HG03439 (cell line): ENCODE measurements at regions not wholly inside any gene's neighbourhood (a gene's known extent, or its start where the extent isn't known, plus 50 kb on each side); places are given as distances from the start of the nearest gene placed in this dataset.
"Not testable (repeated sequence)": the region's sequence is repeated elsewhere in the genome, so short reads cannot be mapped to it uniquely, and the experiment has no call there.

Experiments
- ATAC-seq: cut with Tn5 transposase; IDR thresholded peaks from one replicate; pipeline ENCODE4 v1.9.1; 2021; ENCODE audit warnings: mild to moderate bottlenecking, moderate library complexity; ENCODE audit not compliant: unreplicated experiment

DNA sequence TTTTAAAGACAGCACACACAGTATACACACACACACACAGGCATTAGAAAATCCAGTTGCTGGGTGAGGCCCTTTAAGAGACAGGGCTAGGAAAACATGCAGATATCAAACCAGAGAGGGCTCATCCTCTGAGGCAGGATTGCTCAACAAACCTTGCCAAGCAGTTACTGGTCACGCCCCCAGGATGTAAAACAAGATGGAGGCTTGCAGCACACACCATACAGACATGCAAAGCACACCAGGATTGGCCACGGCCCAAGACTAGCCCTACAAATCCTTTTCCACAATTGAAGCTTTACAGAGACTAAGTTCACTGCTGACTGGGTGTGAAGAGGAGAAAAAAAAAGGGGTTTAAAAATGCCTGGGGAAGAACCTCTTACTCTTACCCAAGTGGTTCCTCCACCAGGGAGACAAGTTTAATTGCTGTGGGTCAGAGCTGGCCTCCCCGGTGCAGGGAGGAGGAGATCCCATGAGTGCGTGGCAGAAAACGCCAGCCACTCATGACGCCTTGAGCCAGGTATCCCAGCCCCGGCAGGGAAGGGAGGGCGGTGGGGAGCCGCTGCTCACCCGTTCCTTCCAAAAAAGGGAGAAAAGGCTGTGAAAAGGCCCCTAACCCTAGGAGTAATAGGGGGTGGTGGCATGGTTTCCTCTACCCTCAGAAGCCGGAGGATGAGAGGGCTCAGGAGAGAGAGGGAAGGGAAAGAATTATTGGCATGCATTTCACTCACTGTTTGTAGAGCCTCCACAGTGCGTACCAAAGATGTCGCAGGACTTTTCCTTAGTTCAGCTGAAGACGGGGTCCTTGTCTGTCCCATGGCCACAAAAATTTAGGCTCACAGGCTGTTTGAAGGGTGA lies 594.6 kb upstream of the ZP4 start:
- no peak for ATAC-seq

DNA sequence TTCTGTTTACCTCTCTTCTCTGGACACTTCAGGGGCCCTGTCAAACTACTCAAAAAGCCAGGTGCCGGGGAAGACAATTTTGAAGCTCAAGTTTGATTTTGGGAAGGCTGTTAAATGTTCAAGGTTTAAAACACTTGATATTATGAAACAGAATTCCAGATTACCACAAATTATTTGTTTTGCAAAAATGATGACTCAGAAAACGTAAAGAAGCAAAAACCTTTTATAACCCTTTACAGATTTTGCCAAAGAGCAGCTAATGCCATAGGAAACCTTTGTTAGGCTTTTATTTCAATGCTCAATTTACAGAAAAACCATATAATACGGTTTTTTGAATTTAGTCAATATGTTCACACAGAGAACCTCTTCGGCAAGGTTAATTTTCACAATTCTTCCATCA lies 593.4 kb upstream of the ZP4 start:
- no peak for ATAC-seq

DNA sequence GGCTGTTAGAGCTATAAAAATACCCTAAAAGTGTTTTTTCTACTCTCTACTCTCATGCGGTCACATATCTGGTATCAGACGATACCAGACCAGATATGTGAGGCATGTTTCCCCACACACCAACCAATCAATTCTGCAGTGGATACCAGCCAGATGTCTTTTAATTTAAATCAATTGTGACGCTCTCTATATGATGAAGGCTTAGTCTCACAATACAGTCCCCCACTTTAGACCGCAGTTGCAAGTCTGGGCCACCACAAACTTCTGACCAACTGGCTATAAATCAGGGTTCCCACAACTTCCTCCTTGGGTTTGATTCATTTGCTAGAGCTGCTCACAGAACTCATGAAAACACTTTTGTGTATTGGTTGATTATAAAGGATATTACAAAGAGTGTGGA lies 586.1 kb upstream of the ZP4 start:
- ATAC-seq, result no peak

DNA sequence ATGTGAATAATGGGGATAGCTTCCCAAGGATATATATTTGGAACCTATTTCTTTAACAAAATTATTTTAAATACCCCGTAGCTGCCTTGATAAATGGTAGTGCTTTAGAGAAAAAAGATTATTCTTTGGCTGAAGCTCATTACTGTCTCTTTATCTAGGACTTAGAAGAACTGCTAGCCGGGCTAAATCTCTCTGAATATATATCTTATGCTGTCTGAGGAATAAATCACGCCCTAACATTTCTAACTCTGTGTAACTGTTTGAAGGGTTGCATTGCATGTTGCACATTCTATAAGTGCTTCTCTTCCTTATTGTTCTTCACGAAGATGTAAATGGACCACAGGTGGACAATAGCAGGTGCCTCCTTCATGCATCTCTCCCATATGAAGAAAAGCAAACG lies 585.0 kb upstream of the ZP4 start:
- ATAC-seq, result no peak

DNA sequence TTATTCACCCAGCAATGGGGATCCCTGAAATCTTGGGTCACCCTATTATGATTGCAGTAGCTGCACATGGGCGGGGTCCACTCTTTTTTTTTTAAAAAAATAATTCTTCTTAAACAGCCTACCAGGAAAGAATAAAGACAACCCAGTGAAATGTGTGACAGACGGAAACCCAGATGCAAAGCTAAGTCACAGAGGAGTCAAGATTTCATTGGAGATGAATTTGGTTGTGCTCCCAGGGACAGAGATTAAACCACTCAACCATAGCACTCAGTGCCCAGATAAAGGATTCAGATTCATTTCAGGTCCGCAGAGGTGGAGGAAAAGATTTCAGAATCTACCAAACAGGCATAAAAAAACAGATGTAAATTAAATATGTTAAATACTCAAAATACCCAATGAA lies 583.5 kb upstream of the ZP4 start:
- ATAC-seq, result no peak

DNA sequence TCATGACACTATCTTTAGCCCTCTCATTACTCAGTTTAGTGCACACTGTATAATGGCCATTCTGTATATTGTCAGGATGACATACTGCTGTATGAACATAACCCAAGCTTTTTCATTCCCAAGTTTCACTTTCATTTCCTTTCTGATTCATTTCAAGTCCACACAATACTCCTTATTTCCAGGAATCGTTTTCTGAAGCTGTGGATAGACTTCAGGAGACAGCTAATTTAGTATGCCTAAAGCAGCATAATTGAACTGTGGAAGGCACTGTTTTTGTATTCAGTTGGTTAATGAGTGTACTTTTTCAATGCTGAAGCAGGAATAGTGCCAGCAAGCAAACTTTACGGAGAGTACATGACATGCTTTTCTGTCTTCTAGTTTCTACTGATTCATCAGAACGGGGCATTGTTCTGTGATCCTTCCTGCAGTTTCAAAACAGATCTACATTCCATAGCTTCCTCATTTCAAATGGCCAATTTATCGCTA lies 578.5 kb upstream of the ZP4 start:
- no peak for ATAC-seq

DNA sequence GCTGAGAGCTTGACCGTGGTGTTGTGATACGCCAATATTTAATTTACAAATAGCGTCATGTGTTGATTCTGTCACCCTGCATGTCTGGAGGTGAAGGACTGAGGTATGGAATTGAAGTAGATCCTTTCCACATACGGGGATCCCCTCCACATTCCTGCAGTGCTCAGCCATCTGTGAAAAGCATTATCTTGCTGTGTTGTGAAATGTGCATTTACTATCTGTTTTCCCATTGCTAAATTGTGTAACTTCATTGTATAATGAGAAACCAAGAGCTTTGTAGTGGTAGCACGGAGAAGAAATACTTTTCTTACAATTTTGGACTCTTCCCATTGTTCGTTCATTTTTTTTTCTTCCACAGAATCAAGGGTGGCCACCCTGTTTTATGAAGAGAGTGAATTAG lies 577.3 kb upstream of the ZP4 start:
- ATAC-seq, result no peak

DNA sequence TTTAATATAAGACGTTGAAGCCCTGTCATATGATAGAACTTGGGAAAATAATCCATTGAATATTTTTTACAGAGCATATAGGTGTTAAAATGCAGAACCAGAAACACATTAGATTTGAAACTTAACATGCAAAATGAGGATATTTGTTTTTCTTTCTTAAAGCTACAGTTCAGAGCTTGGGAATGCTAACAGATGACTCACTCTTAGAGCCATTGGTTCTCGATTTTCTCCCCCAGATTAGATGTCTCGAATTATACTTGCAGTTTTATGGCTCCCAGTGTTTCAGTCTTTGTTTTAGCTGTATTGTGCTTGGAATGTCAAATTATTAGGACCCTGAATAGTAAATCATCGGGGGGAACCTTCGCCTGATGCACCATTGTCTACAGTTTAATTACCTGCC lies 575.7 kb upstream of the ZP4 start:
- ATAC-seq, result no peak

DNA sequence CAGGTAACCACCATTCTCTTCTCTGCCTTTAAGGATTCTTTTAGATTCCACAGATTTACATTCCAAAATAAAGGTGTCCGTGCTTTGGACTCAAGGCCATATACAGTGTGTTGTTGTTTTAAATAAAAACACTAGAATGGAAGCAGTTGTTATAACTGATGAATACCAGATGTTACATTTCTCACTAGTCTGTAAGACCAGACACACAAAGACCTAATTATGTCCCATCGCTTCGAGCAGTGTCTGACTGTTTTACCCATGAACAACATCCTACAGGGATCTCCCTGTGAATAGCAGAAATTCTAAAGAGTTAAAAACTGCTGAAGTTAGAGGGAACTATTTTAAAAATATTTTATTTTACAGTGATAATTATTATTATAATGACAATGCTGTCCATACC lies 574.7 kb upstream of the ZP4 start:
- no peak for ATAC-seq

DNA sequence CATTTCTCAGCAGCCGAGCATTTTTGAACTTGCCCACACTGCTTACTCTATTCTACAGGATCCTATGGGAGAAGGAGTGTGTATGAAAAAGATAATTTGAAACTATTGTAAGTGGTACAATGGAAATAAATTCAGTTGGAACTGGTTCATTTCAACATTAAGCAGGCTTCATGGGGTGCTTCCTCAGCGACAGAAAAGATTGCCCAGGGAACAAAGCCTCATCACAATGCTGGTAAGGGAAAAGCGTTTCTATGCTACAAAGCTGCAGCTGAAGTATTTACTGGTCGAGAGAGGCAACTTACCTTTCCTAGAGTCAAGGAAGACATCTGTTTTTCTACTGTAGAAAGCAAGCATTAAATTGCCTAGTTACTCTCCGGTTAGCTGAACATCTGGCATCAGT lies 568.2 kb upstream of the ZP4 start:
- ATAC-seq, result no peak

DNA sequence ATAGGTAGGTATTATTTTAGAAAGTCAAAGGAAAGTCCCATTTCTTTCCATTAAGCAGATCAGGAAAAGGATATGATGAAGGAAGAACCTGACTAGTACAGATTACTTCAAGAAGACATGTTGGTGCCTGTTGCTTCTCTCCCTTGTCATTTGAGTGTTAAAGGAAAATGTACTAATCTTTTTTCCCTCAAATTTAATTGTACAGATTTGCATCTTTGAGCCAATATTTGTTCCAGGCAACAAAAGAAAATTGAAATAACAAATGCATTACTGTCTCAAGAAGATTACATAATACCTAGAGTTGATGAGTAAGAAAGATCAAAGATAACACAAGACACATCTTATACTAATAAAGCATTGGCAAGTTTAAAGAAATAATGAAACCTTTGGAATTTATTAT lies 566.9 kb upstream of the ZP4 start:
- ATAC-seq, result no peak

DNA sequence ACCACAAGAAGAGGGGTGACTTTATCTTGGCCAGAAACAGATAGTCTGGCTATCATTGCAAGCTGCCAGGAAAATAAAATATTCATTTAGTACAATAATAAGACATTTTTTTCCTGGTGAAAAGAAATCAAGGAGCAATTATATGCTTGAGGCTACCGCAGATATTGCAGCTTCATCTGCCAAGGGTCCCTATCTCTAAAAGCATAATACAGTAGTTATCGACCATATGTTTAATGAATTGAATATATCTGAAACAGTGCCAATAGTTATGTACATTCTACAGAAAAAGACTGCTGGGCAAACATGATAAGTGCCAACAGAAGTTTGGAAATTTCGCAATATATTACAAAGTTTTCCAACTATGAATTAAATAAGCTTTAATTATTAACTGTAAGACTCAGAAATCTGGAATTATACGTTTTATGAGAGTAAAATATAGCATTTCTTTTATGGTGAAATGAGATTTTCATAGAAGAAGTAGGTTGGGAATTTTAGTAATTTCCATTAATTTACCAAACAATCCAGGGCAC lies 561.1 kb upstream of the ZP4 start:
- no peak for ATAC-seq

DNA sequence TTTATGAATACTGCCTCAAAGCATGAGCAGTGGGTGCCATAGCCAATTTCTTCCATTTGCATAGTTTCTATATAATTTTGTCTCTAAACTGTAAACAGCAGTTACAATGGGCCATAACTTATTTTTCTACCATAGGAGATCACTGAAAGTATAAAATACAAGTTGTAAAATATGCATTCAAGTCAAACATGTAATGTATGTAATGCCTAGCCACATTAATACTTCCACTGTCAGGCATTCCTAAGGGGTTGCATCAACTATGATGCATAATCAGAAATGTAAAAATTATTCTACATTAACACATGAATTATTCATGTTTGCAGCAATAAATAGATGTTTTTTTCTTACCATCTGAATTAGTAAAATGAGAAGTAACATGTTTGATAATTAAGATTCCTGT lies 560.3 kb upstream of the ZP4 start:
- ATAC-seq, result no peak

DNA sequence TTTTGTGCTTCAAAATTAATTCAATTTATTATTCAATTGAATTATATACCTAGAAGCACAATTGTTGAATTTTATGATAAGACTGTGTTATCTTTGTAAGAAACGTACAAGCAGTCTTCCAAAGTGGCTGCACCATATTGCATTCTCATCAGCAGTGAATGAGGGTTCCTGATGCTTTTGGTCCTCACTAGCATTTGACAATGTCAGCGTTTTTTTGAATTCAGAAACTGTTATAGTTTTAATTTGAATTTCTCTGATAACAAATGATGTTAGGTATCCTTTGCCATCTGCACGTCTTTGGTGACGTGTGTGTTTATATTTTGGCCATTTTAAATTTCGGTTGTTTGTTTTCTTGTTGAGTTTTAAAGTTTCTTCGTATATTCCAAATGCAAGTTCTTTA lies 553.0 kb upstream of the ZP4 start:
- no peak for ATAC-seq

DNA sequence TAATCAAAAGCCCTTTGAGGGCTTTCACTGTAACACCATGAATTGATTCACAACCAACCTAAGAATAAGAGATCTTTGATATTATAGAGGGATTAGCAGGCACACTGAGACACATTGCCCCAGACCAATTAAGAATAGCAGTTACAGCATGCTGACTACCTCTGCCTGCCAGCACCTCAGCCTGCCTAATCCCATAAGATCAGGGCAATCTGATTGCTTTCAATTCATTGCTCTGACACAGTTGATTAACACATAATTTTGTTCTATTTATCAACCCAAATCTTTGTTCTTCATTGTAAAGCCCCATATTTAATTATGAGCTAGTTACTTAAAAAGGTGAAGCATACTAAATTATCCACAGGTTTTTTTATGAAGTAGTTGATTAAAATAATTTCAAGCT lies 548.8 kb upstream of the ZP4 start:
- no peak for ATAC-seq

DNA sequence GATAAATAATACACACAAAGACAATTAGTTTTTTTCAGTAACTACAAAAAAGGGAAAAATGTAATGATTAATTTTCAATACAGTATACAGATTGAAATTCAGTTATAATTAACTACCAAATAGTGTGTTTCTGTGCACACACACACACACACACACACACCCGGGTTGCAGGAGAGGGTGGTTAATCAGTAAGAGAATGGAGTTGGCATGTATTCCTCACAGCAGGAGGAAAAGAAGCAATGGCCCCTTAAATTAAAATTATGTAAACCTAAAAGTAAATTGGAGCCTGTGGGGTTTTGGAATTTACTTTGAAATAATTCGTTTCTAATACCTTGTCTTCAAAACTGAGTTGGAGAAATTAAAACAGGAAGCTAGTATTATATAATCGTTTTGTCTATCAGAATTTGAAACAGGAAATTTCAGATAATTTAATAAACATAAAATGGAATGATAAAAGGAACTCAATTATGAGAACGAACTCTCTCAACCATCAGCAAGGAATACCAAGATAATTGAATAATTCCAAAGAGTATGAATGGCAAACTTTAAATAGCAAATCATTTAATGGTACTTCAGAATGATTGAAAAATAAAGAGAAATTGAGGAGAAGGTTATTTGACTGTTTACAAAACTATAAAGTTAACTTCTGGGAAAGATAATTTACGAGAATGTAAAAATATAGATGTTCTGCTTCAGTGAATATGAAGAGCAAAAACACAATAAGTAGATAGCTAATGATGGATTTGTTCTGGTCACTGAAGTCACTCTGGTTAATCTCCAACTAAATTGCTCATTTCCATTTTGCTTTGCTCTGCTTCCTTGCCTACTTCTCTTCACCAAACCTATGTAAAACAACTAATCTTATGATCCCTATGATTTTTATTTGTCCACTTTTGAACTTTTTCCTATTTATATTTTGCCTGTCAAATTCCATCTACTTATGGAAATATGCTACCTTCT lies 547.9 kb upstream of the ZP4 start:
- no peak for ATAC-seq

DNA sequence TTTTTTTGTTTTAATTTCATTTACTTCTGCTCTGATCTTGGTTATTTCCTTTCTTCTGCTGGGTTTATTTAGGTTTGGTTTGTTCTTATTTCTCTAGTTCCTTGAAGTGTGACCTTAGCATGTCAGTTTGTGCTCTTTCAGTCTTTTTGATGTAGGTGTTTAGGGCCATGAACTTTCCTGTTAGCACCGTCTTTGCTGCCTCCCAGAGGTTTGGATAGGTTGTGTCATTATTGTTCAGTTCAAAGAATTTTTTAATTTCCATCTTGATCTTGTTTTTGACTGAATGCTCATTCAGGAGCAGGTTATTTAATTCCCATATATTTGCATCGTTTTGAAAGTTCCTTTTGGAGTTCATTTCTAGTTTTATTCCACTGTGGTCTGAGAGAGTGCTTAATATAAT lies 539.0 kb upstream of the ZP4 start:
- not testable (repeated sequence) for ATAC-seq

DNA sequence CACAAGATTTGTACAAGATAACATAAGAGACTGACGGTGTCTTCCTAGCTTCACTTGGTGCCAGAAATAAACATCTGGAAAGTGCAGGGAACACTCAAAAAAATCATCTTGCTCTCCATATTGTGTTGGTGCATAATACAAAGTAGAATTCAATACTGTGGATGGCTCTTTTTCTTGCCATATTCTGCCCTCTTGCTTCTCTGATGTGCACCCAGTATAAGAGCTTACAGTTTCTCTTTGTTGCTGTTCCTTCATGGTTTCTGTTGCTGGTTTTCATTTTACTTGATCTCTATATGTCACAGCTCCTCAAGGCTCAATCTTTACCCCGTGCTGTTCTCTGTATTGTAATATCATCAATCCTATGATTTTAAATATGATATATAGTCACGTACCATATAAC lies 528.5 kb upstream of the ZP4 start:
- no peak for ATAC-seq

DNA sequence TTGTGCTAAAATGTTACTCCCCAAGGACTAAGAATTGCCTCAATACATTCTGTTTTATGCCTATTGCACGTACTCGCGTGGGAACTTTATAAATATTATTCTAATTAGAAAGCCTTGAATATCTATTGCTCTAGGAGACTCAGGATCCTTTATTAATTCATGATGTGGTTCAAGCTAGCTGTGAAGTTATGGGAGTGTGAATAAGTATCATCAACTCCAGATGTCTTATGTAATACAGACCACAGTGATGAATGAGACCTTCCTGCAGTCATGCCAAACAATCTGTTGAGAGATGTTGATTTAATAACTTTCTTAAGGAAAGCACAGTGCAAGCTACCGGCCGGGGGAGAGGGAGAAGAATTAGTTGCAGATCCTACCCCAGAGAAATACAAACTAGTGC lies 519.2 kb upstream of the ZP4 start:
- ATAC-seq, result no peak

DNA sequence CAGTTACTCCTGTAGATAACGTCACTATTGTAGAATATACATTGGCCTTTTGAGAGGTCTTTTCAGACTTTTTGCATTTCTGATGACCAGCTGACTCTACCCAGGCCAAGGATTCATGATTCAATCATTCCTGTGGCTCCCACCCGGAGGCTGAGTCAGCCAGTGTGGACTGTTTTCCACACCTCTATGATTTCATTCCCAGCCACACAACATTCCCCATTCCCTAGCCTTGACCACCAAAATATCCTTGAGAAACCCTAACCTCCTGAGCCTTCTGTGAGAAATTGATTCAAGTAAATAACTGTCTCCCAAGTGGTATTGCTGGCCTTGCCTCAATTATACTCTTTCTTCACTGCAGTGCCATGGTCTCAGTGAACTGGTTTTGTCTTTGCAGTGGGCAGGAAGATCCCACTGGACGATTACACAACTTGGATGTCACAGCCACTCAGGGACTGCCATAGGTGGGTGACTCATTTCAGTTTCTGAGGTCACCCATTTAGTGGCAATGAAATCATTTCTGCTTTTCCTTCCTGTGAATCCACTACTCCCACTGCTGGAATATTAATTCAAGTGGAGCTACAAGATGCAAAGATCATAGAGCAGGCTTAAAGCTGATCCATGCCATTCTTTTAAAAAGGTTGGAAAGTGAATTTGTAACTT lies 518.6 kb upstream of the ZP4 start:
- no peak for ATAC-seq

DNA sequence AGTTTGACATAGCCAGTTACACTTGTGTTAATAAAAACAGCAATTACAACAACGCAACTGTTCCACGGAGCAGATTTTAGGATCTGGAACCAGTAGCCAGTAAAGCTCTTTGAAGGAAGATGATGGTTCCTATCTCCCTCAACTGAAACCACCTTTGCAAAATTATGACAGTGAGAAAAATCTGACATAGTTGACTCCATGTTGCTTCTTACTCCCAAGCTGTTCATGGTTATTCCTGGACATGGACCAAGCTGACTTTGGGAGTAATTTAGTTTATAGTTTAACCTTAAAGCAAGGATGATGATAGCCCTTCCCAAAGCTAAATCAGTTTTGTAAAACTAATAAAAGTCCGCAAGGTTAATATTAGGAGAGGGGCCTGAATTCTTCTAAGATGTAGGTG lies 518.0 kb upstream of the ZP4 start:
- no peak for ATAC-seq
